ENCODE measurements at regions not wholly inside any gene's neighbourhood (a gene's known extent, or its start where the extent isn't known, plus 50 kb on each side); places are given as distances from the start of the nearest gene placed in this dataset.
"Not testable (repeated sequence)": the region's sequence is repeated elsewhere in the genome, so short reads cannot be mapped to it uniquely, and the experiment has no call there.

GRCh38 chr5:155620821-155621410, 607.4 kb downstream of the KIF4B start:
- no peak for DNase-seq (ENCODE audit: low spot score)

- DNase-seq (ENCODE audit: low spot score) = no peak
These were observed 611.2 kb downstream of the KIF4B start for GRCh38 chr5:155624597-155625241.

GRCh38 chr5:155625315-155625714, 611.8 kb downstream of the KIF4B start:
- DNase-seq (ENCODE audit: low spot score) = no peak

GRCh38 chr5:155625897-155626543, 612.5 kb downstream of the KIF4B start:
- DNase-seq (ENCODE audit: low spot score) = no peak

GRCh38 chr5:155626592-155626991, 613.0 kb downstream of the KIF4B start:
- DNase-seq (ENCODE audit: low spot score) = no peak

- no peak for DNase-seq (ENCODE audit: low spot score)
These were observed 614.8 kb downstream of the KIF4B start for GRCh38 chr5:155628346-155628745.

GRCh38 chr5:155629597-155629996, 616.0 kb downstream of the KIF4B start:
- DNase-seq (ENCODE audit: low spot score) = no peak

- peak; percentile 13 for DNase-seq (ENCODE audit: low spot score)
These were observed 617.6 kb downstream of the KIF4B start for GRCh38 chr5:155631116-155631515.

- DNase-seq (ENCODE audit: low spot score) = no peak
These were observed 619.9 kb downstream of the KIF4B start for GRCh38 chr5:155633338-155633957.

GRCh38 chr5:155649666-155650065, 636.1 kb downstream of the KIF4B start:
- no peak for DNase-seq (ENCODE audit: low spot score)

GRCh38 chr5:155655569-155655968, 642.0 kb downstream of the KIF4B start:
- no peak for DNase-seq (ENCODE audit: low spot score)

- DNase-seq (ENCODE audit: low spot score) = no peak
These were observed 648.3 kb downstream of the KIF4B start for GRCh38 chr5:155661859-155662258.

- DNase-seq (ENCODE audit: low spot score) = no peak
These were observed 651.8 kb downstream of the KIF4B start for GRCh38 chr5:155665361-155665760.

- not testable (repeated sequence) for DNase-seq (ENCODE audit: low spot score)
These were observed 655.0 kb upstream of the SGCD start for GRCh38 chr5:155672001-155672400.

GRCh38 chr5:155676967-155677366, 650.0 kb upstream of the SGCD start:
- DNase-seq (ENCODE audit: low spot score) = no peak

- no peak for DNase-seq (ENCODE audit: low spot score)
These were observed 648.6 kb upstream of the SGCD start for GRCh38 chr5:155678371-155678770.

- DNase-seq (ENCODE audit: low spot score) = no peak
These were observed 647.4 kb upstream of the SGCD start for GRCh38 chr5:155679530-155679929.

- no peak for DNase-seq (ENCODE audit: low spot score)
These were observed 642.5 kb upstream of the SGCD start for GRCh38 chr5:155684417-155684816.

GRCh38 chr5:155686131-155686530, 640.8 kb upstream of the SGCD start:
- no peak for DNase-seq (ENCODE audit: low spot score)

GRCh38 chr5:155689406-155689805, 637.6 kb upstream of the SGCD start:
- DNase-seq (ENCODE audit: low spot score) = no peak

GRCh38 chr5:155696362-155696761, 630.6 kb upstream of the SGCD start:
- no peak for DNase-seq (ENCODE audit: low spot score)

GRCh38 chr5:155697236-155697635, 629.7 kb upstream of the SGCD start:
- no peak for DNase-seq (ENCODE audit: low spot score)

GRCh38 chr5:155699385-155699784, 627.6 kb upstream of the SGCD start:
- no peak for DNase-seq (ENCODE audit: low spot score)
